Renal cortical epithelial cell (primary cell): ENCODE measurements at regions not wholly inside any gene's neighbourhood (a gene's known extent, or its start where the extent isn't known, plus 50 kb on each side); places are given as distances from the start of the nearest gene placed in this dataset.

Source experiments
- DNase-seq: peaks from one replicate; pipeline ENCODE4 v3.0.0-alpha.2; 2011; ENCODE audit warnings: low read depth

GRCh38 chr4:20520901-20521300 is 179.4 kb upstream of the PACRGL start:
- DNase-seq, result peak; percentile 83

DNA sequence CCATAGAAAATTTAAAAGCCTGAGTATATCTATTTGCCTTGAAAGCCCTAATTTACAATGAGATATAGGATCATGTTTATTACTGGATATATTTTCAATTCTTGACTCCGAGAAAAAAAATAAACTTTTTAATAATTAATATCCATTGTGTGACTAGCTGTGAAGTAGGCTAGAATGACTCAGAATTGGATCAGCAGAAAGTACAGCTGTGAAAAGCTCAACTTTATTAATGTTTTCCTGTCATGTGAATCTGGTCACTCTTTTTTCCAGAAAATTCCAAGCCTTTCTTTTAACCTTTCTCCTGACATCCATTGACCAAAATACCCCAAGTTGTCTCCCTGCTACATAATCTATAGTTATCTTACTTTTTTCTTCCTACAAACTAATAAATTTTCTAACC is 171.8 kb upstream of the PACRGL start:
- DNase-seq, result peak; percentile 61

GRCh38 chr4:20529691-20530090 is 170.6 kb upstream of the PACRGL start:
- DNase-seq, result no peak

- no peak for DNase-seq
These were observed 168.0 kb upstream of the PACRGL start for GRCh38 chr4:20532116-20532790.

GRCh38 chr4:20532871-20533870 is 167.1 kb upstream of the PACRGL start:
- DNase-seq, result peak; percentile 70

- DNase-seq, result no peak
These were observed 161.4 kb upstream of the PACRGL start for GRCh38 chr4:20538905-20539304.

GRCh38 chr4:20543131-20543530 is 157.1 kb upstream of the PACRGL start:
- no peak for DNase-seq

DNA sequence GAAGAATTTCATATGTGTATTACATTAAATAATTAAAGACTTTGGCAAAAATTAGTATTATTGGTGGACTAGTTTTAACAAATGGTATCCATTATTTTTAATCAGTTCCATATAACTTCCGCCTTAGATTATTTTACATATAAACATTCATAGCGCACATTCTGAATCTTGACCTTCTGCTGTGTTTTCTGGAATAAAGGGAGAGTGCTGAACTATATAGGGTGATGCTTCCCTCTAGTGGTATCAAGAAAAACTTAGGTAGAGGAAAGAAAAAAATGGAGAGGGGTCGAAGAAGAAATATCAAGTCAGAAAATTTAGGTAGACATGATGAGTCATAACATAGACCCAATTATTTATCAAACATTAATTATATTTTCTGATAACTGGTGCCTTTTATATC is 155.6 kb upstream of the PACRGL start:
- peak; percentile 59 for DNase-seq

GRCh38 chr4:20552004-20552403 is 148.3 kb upstream of the PACRGL start:
- DNase-seq, result no peak

- no peak for DNase-seq
These were observed 146.1 kb upstream of the PACRGL start for GRCh38 chr4:20554134-20554533.

GRCh38 chr4:20565075-20565721 is 135.1 kb upstream of the PACRGL start:
- peak; percentile 11 for DNase-seq

DNA sequence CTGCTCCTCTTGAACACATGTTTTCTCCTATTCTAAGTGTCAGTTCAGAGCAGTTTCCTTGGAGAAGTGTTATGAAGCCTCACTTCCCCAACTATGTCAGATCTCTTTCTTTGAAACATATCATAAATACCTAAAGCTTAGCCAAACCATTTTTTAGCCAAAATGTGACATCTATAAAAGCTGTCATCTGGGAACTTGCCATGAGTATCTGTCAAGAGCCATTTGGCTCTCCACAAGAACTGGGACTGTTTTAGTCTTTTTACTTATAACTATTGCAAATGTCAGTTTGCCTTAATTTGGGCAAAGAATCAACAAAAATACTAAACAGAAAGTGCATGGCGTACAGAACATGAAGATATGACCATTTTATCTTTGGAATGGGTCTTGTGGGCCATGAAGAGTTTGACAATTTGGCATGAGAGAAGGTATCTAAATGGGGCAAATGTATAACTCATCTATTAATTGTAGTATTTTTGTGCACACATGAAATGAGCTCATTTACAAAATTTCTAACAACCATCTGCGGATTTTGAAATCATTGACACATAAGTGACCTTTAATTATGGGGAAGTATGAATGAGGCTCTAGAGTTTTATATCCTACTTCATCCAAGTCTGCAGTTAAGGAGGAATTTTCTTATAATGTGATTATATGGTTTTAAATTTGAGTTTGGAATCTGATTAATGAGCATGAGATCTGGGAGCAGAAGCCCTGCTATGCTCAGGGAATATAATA is 129.1 kb upstream of the PACRGL start:
- DNase-seq, result no peak

GRCh38 chr4:20572976-20573375 is 127.3 kb upstream of the PACRGL start:
- no peak for DNase-seq

GRCh38 chr4:20574986-20575385 is 125.3 kb upstream of the PACRGL start:
- no peak for DNase-seq

DNA sequence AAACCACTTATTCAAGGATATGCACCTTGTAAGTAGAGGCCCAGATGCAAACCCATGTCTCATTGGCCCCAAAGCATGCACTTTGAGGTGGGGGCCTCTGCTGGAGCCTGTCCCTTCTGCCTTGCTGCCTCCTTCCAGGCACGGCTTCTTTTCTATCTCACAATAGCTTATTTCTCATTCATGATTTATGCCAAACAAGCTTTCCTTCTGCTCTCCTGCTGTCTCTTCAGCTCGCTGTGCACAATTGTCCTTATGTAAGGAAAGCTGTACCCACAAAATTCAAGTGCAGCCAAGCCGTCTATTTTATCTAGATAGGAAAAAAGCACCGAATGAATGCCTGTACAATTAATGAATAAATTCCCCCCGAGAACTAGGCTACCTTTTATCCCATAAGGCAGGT is 124.8 kb upstream of the PACRGL start:
- DNase-seq, result no peak

DNA sequence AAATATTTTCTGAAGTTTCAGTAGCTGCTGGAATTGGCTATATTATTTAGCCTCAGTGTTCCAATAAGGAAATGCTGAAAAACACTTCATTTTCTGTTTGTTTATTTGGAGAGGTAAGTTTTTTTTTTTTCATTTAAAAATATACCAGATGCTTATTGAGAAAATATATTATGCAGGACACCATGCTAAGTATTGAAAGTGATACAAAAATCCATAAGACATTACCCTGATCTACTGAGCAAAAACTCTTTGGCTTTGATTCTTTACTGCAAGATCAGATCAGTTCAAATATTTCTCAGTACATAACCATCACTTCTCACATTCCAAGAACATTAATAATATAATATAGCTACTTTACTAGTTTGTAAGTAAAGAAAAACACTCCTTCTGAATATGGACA is 123.4 kb upstream of the PACRGL start:
- DNase-seq, result no peak

DNA sequence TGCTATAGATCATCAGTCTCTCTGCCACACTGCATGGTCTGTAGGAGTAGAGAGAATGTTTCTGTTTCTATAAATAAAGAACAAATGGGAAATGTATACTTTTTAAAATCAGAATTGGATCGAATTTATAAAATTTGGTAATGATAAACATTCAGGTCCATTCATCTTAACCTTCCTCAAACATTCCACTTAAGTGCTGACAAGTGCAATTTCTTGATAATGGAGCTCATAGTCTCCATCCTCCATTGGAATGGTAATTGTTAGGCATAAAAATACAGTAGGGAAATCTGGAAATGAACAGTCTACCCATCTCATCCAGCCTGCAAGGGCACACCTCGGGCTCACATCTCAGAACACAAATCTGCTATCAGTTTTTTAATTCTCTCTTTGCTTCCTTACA is 122.6 kb upstream of the PACRGL start:
- no peak for DNase-seq

DNA sequence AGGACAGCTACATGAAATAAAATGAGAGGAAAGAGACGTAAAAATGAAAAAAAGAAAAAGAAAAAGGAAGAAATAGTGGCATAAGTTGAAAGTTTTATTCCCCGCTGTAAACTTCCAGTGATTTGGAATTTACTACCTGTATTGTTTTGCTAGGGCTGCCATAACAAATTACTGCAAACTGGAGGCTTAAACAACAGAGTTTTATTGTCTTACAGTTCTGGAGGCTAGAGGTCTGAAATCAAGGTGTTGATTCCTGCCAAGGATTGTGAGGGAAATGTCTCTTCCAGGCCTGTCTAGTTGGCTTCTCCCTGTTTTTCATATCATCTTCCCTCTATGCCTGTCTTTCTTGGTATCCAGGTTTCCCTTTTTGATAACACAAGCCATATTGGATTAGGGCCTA is 119.4 kb upstream of the PACRGL start:
- DNase-seq, result no peak

GRCh38 chr4:20589436-20589835 is 110.8 kb upstream of the PACRGL start:
- DNase-seq, result no peak

GRCh38 chr4:20590849-20591248 is 109.4 kb upstream of the PACRGL start:
- no peak for DNase-seq

DNA sequence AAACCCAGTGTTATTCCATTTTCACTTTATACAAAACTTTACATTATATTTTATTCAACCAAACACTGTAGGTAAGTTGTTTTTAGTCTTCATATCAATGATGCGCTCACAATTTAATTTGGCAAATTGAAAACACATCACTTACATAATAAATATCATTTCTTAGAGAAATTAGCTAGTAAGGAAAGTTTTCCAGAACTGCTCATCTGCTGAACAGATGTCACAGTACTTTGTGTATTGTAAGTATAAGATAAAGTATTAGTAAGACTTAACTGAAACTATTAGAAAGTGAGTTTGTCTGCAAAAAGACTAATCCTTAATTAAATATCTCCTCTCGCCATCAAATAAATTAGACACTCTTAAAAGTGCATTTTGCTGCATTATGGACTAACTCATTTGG is 108.7 kb upstream of the PACRGL start:
- DNase-seq, result no peak

DNA sequence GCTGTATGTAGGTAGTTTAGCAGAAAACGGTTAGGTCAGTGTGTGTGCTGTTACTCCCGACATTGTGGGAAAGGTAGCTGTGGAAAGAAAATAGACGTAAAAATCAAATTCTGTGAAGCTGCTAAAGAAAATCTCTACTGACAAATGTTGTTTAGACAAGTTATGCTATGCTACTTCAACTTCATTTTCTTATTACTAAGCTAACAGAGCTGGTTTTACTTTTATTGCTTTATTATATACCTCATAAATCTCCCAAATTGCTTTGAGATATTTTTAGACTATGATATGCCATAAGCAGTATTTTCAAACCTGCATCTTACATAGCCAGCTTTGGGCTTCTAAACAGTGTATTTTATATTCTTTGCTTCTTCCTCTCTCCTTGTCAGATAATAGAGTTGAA is 108.2 kb upstream of the PACRGL start:
- no peak for DNase-seq
